K562 (cell line): ENCODE measurements at regions not wholly inside any gene's neighbourhood (a gene's known extent, or its start where the extent isn't known, plus 50 kb on each side); places are given as distances from the start of the nearest gene placed in this dataset.

Source experiments
- ARID2 ChIP-seq: fragments of 450-650 bp; IDR thresholded peaks from 2 replicates; pipeline ENCODE4 v1.6.1; 2017; ENCODE audit warnings: antibody characterized with exemption, mild to moderate bottlenecking
- BRD9 ChIP-seq: fragments of 450-650 bp; IDR thresholded peaks from 2 replicates; pipeline ENCODE4 v1.6.1; 2018; ENCODE audit warnings: low read depth; ENCODE audit not compliant: partially characterized antibody
- ELF2 ChIP-seq: fragments of 250-450 bp; sonication (Bioruptor Pico); IDR thresholded peaks from 2 replicates; pipeline ENCODE4 v1.5.0; 2021; ENCODE audit warnings: mild to moderate bottlenecking
- FOXP1 ChIP-seq: sonication (generic); formaldehyde crosslinking; IDR thresholded peaks from 2 replicates; pipeline ENCODE4 v1.8.0; 2022; ENCODE audit warnings: mild to moderate bottlenecking, missing genetic modification reagents
- HNRNPH1 ChIP-seq: fragments of 200-400 bp; formaldehyde crosslinking; optimal IDR thresholded peaks from 2 replicates; pipeline ENCODE3; 2017; ENCODE audit warnings: low read depth, mild to moderate bottlenecking, low read length, moderate library complexity
- KAT2B ChIP-seq: IDR thresholded peaks from one replicate; pipeline ENCODE4 v1.6.1; 2012; ENCODE audit warnings: low read depth, mild to moderate bottlenecking, control low read depth, inconsistent platforms, low read length, moderate library complexity
- MAFK ChIP-seq: IDR thresholded peaks from 2 replicates; pipeline ENCODE4 v1.6.1; 2011; ENCODE audit warnings: low read length, improper control_type of control experiment
- MED1 ChIP-seq: sonication (generic); formaldehyde crosslinking; IDR thresholded peaks from 2 replicates; pipeline ENCODE4 v1.8.1; 2023; ENCODE audit warnings: missing genetic modification reagents, borderline replicate concordance
- NFE2L1 ChIP-seq: fragments of 450-650 bp; IDR thresholded peaks from 2 replicates; pipeline ENCODE4 v1.6.1; 2016; ENCODE audit warnings: missing genetic modification characterization, low read depth, mild to moderate bottlenecking, missing compliant biosample characterization, moderate library complexity, borderline replicate concordance
- NUFIP1 ChIP-seq: fragments of 450-650 bp; IDR thresholded peaks from 2 replicates; pipeline ENCODE4 v1.6.1; 2018; ENCODE audit not compliant: partially characterized antibody
- PHF8 ChIP-seq: fragments of 200-600 bp; sonication (generic); IDR thresholded peaks from 2 replicates; pipeline ENCODE4 v1.6.1; 2012; ENCODE audit warnings: mixed run types, mild to moderate bottlenecking, inconsistent platforms, low read length, moderate library complexity, borderline replicate concordance
- TAF7 ChIP-seq: fragments of 450-650 bp; IDR thresholded peaks from 2 replicates; pipeline ENCODE4 v1.6.1; 2016; ENCODE audit warnings: missing genetic modification characterization, missing compliant biosample characterization
- TGIF2 ChIP-seq: sonication (generic); formaldehyde crosslinking; IDR thresholded peaks from 2 replicates; pipeline ENCODE4 v1.8.1; 2022; ENCODE audit warnings: mild to moderate bottlenecking, missing genetic modification reagents, moderate library complexity
- XRCC4 ChIP-seq: IDR thresholded peaks from one replicate; pipeline ENCODE4 v1.6.1; 2011; ENCODE audit not compliant: insufficient read depth, insufficient read length; ENCODE audit errors: extremely low read depth
- ZNF174 ChIP-seq: fragments of 250-450 bp; sonication (Bioruptor Pico); IDR thresholded peaks from 2 replicates; pipeline ENCODE4 v1.4.0; 2020; ENCODE audit warnings: mild to moderate bottlenecking
- ZNF274 ChIP-seq: IDR thresholded peaks from 2 replicates; pipeline ENCODE4 v1.6.1; 2011; ENCODE audit warnings: low read depth, mild to moderate bottlenecking, low read length, moderate library complexity, borderline replicate concordance
- TF ChIP-seq, protein P1 (sequence below): fragments of 150-350 bp; conservative IDR thresholded peaks from 2 replicates; pipeline ENCODE4 v1.6.1; 2014; ENCODE audit warnings: low read length
- TF ChIP-seq, protein P2 (sequence below): fragments of 450-650 bp; formaldehyde crosslinking; IDR thresholded peaks from 2 replicates; pipeline ENCODE4 v1.4.0; 2020; ENCODE audit warnings: mild to moderate bottlenecking, moderate library complexity
- TF ChIP-seq, protein P3 (sequence below): fragments of 250-450 bp; sonication (Bioruptor Pico); IDR thresholded peaks from 2 replicates; pipeline ENCODE4 v1.8.0; 2022; ENCODE audit warnings: inconsistent platforms, mild to moderate bottlenecking, moderate library complexity, borderline replicate concordance
- TF ChIP-seq, protein P4 (sequence below): sonication (generic); IDR thresholded peaks from 2 replicates; pipeline ENCODE4 v1.6.1; 2016

DNA sequence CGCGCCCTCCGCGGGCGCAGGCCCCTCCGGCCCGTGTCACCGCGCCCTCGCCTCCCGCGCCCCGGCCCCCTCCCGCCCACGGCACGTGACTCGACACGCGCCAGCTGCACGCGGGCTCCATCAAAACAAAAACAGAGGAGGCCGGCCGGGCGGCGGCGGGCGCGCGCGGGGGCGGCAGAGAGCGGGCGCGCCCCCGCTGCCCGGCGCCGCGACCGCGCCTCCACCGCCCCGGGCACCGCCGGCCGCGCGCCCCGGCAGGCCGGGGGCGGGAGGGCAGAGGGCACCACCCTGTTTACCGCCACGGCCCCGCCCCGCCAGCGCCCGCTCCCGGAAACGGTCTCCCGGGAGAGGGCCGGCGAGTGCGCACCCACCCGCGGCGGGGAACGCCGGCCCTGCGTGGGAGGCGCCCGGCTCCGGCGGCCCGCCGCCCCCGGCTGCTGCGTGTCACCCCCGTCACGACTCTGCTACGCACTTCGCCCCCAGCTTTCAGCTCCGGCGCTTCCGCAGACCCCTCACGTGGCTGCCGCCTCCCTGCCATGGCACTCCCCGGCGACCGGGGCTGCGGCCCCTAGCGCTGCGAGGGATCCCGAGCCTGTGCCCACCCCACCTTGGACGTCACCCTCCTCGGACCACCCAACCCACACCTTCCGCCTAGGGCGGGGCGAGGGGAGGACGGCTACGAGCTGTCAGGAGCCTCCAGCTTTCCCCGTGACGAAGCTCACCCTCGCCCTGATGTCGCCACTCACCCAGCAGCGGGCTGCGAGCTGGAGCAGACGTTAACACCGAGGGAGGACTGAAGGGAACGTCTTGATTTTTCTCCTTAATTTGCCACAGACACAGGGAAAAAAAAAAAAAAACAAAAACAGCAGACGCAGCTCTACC is 221.6 kb upstream of the MKLN1 start (continued):
- TF ChIP-seq HNRNPH1 = no peak
- TF ChIP-seq, protein P1, sequence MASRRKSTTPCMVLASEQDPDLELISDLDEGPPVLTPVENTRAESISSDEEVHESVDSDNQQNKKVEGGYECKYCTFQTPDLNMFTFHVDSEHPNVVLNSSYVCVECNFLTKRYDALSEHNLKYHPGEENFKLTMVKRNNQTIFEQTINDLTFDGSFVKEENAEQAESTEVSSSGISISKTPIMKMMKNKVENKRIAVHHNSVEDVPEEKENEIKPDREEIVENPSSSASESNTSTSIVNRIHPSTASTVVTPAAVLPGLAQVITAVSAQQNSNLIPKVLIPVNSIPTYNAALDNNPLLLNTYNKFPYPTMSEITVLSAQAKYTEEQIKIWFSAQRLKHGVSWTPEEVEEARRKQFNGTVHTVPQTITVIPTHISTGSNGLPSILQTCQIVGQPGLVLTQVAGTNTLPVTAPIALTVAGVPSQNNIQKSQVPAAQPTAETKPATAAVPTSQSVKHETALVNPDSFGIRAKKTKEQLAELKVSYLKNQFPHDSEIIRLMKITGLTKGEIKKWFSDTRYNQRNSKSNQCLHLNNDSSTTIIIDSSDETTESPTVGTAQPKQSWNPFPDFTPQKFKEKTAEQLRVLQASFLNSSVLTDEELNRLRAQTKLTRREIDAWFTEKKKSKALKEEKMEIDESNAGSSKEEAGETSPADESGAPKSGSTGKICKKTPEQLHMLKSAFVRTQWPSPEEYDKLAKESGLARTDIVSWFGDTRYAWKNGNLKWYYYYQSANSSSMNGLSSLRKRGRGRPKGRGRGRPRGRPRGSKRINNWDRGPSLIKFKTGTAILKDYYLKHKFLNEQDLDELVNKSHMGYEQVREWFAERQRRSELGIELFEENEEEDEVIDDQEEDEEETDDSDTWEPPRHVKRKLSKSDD = no peak
- TF ChIP-seq ZNF274 = no peak
- TF ChIP-seq ARID2 = no peak
- TF ChIP-seq XRCC4 = no peak
- TF ChIP-seq NFE2L1 = no peak
- TF ChIP-seq, protein P2, sequence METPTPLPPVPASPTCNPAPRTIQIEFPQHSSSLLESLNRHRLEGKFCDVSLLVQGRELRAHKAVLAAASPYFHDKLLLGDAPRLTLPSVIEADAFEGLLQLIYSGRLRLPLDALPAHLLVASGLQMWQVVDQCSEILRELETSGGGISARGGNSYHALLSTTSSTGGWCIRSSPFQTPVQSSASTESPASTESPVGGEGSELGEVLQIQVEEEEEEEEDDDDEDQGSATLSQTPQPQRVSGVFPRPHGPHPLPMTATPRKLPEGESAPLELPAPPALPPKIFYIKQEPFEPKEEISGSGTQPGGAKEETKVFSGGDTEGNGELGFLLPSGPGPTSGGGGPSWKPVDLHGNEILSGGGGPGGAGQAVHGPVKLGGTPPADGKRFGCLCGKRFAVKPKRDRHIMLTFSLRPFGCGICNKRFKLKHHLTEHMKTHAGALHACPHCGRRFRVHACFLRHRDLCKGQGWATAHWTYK = peak; percentile 92
- peak; percentile 60; the same call in 1 of the 2 replicates for TF ChIP-seq FOXP1 (CRISPR knock-in tag)
- TF ChIP-seq TGIF2 (CRISPR knock-in tag) = peak; percentile 83; the same call in 1 of the 2 replicates
- TF ChIP-seq TAF7 = no peak
- TF ChIP-seq MED1 (CRISPR knock-in tag) = no peak
- no peak for TF ChIP-seq NUFIP1
- TF ChIP-seq, protein P3, sequence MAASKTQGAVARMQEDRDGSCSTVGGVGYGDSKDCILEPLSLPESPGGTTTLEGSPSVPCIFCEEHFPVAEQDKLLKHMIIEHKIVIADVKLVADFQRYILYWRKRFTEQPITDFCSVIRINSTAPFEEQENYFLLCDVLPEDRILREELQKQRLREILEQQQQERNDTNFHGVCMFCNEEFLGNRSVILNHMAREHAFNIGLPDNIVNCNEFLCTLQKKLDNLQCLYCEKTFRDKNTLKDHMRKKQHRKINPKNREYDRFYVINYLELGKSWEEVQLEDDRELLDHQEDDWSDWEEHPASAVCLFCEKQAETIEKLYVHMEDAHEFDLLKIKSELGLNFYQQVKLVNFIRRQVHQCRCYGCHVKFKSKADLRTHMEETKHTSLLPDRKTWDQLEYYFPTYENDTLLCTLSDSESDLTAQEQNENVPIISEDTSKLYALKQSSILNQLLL (CRISPR knock-in tag) = no peak
- TF ChIP-seq BRD9 = peak; percentile 73
- TF ChIP-seq ZNF174 = no peak
- TF ChIP-seq, protein P4, sequence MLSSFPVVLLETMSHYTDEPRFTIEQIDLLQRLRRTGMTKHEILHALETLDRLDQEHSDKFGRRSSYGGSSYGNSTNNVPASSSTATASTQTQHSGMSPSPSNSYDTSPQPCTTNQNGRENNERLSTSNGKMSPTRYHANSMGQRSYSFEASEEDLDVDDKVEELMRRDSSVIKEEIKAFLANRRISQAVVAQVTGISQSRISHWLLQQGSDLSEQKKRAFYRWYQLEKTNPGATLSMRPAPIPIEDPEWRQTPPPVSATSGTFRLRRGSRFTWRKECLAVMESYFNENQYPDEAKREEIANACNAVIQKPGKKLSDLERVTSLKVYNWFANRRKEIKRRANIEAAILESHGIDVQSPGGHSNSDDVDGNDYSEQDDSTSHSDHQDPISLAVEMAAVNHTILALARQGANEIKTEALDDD = no peak
- peak; percentile 82; the same call in 1 of the 2 replicates for TF ChIP-seq PHF8
- TF ChIP-seq ELF2 = peak; percentile 79; the same call in 1 of the 2 replicates
- TF ChIP-seq MAFK = no peak
- no peak for TF ChIP-seq KAT2B
